ENCODE measurements at regions not wholly inside any gene's neighbourhood (a gene's known extent, or its start where the extent isn't known, plus 50 kb on each side); places are given as distances from the start of the nearest gene placed in this dataset.

DNA sequence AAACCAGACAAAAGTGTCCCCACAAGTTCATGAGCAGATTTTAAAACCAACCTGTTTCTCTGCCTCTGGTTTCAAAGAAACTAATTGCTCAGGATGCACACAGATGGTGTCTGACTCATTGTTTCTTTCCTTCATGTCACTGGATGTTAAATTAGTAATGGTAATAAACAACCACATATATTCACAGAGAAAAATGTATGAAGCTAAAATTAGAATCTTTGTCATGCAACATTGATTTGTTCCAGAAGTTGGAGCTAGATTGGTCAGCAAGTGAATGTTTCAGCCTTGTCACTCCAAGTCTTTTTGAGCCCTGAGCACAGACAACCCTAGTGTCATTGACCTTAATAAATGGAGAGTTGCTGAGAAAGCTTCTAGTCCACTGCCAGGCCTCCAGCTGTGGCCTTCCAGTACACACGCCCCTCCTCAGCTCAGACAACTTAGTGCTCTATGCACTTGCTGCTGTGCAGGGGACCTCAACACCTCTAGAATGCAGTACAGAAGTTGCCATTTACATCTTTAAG, 175.9 kb downstream of the CCDC71L start:
- TF ChIP-seq, protein P1, sequence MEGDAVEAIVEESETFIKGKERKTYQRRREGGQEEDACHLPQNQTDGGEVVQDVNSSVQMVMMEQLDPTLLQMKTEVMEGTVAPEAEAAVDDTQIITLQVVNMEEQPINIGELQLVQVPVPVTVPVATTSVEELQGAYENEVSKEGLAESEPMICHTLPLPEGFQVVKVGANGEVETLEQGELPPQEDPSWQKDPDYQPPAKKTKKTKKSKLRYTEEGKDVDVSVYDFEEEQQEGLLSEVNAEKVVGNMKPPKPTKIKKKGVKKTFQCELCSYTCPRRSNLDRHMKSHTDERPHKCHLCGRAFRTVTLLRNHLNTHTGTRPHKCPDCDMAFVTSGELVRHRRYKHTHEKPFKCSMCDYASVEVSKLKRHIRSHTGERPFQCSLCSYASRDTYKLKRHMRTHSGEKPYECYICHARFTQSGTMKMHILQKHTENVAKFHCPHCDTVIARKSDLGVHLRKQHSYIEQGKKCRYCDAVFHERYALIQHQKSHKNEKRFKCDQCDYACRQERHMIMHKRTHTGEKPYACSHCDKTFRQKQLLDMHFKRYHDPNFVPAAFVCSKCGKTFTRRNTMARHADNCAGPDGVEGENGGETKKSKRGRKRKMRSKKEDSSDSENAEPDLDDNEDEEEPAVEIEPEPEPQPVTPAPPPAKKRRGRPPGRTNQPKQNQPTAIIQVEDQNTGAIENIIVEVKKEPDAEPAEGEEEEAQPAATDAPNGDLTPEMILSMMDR (IDR thresholded peaks at IDR 0.05): no peak
- TF ChIP-seq POLR2AphosphoS5 (IDR thresholded peaks at IDR 0.05): peak; percentile 60
- no peak for TF ChIP-seq POLR2A (IDR thresholded peaks at IDR 0.05)
- no peak for TF ChIP-seq EP300 (IDR thresholded peaks at IDR 0.05)
